Ramos (cell line): ENCODE measurements at regions not wholly inside any gene's neighbourhood (a gene's known extent, or its start where the extent isn't known, plus 50 kb on each side); places are given as distances from the start of the nearest gene placed in this dataset.
"Not testable (repeated sequence)": the region's sequence is repeated elsewhere in the genome, so short reads cannot be mapped to it uniquely, and the experiment has no call there.

Experiments
- in situ Hi-C: fragments of 300-500 bp; cut with MboI; formaldehyde crosslinking; loops from one replicate; pipeline ENCODE4 v1.14.3; 2022; ENCODE audit warnings: low sequenced_read_pairs; ENCODE audit not compliant: unreplicated experiment

DNA sequence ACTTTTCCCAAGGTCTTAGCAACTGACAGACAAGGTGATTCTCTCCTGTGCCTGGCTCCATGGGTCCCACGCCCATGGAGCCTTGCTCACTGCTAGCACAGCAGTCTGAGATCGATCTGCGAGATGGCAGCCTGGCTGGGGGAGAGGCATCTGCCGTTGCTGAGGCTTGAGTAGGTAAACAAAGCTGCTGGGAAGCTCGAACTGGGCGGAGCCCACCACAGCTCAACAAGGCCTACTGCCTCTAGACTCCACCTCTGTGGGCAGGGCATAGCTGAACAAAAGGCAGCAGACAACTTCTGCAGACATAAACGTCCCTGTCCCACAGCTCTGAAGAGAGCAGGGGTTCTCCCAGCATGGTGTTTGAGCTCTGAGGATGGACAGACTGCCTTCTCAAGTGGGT lies 224.9 kb upstream of the CNR1 start:
- in situ Hi-C loops = not testable (repeated sequence)

DNA sequence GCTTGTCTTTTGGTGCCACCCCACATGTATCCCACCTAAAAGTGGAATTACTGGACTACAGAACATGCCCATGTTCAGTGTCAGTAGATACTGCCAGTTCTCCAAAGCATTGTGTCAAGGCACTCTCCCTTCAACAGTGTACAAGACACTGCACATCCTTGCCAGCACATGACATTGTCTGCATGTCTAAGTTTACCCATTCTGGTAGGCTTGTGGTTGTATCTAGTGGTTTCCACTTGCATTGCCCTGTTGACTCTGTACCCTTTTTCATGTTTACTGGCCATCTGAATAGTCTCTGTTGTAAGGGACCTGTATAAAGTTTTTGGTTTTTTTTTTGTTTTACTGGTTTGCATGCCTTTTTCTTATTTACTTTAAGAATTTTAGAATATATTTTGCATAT lies 222.4 kb upstream of the CNR1 start:
- in situ Hi-C loops = no loop called here

DNA sequence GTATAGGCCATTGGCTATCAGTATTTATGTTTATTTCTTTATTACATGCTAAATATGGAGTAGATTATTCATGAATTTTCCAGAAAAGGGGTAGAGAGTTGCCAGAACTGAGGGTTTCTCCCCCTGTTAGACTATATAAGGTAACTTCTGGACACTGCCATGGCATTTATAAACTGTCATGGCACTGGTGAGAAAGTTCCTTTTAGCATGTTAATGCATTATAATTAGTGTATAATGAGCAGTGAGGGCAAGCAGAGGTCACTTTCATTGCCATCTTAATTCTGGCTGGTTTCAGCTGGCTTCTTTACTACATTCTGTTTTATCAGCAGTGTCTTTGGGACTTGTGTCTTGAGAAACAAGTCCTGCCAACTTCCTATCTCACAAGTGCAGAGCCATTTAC lies 220.0 kb upstream of the CNR1 start:
- in situ Hi-C loops = no loop called here

DNA sequence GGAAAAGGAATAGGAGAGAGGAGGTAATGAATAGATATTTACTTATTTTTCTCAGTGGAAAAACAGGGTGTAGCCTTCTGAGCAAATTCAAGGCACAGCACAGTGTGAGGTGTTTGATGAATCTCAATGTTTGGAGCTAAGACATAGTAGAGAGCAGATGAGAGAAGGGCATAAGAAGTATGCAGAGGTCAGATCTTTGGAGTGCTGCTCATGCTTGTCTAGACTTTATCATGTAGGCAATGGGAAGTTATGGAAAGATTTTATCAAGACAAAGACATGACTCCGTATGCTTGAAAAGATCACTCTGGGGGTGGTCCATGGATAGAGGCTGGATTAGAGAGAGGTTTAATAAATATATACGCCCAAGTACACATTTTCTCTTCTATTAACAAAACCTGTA lies 217.0 kb upstream of the CNR1 start:
- in situ Hi-C loops = no loop called here

DNA sequence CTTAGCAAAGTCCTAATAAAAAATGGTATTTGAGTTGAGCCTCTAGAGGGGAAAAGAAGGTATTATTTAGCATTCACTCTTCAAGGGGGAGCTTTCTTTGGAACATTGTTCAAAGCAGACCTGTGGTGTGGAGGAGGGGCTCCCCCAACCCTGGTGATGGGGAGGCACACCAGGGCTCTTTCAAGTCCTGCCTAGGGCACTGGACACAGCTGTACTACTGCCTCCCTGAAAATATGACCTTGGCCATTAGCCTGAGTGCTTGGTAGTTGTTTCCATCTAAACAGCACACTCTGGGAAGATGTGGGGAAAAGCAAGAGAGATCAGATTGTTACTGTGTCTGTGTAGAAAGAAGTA lies 215.1 kb upstream of the CNR1 start:
- in situ Hi-C loops = no loop called here

DNA sequence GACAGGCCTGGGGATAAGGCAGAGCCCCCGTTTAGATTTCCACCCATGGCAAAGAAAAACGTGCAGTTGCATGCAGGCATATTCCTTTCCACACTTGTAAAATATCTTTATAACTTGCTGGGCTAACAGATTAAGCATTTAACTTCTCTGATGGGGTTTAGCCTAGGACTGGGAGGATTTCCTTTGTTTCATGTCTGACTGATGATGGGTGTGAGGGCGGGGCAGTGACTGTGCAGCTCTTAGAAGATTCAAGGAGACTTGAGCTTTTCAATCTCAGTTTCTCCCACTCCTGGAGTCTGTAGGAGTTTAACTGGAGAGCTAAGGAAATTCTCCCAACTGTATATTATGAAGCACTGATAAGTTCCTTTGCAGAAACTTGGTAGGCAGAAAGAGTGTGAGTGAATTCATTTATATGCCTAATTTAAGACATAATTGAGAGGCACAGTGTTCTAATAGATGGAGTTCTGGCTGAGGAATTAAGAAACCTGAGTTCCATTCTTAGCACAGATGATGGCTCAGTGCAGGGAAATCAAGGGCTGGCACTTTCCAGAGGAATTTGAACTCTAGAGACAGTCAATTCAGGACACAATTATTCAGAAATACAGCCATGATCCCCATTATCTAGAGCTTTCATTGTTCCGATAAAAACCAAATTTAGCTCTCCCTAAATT lies 214.6 kb upstream of the CNR1 start:
- in situ Hi-C loops = no loop called here

DNA sequence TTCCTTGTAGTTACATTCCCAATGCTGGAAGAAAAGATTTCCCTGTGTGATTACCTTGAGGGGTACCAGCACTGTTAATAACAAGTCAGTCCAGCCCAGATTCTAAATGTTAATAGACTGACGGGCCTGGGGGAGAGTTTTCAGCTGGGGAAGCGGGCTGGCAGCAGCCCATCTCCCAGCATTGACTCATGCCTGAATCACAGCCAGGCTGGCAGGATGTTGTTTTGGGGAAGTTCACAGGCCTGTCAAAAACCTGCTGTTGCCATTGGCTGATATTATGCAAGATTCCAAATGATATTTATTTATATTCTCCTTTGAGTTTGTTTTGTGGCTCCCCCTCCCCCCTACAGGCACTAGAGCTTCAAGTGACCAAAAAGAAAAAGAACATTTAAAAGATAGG lies 213.9 kb upstream of the CNR1 start:
- in situ Hi-C loops = no loop called here

DNA sequence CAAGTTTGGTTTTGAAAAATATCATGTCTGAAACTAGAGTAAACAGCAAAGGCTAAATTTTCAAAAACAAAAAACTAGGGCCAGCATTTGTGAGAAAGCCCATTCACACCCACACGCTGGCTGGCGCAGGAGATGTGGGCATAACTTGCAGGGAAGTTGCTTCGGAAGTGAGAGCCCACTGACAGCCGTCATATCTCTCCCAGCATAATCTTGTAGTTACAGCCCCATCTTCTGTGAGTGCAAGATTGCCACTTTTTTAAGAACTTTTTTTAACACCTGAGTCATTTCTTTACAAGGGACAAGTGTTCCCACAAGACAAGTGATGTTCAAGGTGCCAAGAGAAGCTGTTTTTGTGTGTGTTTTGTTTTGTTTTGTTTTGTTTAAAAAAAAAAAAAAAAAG lies 212.5 kb upstream of the CNR1 start:
- in situ Hi-C loops = no loop called here

DNA sequence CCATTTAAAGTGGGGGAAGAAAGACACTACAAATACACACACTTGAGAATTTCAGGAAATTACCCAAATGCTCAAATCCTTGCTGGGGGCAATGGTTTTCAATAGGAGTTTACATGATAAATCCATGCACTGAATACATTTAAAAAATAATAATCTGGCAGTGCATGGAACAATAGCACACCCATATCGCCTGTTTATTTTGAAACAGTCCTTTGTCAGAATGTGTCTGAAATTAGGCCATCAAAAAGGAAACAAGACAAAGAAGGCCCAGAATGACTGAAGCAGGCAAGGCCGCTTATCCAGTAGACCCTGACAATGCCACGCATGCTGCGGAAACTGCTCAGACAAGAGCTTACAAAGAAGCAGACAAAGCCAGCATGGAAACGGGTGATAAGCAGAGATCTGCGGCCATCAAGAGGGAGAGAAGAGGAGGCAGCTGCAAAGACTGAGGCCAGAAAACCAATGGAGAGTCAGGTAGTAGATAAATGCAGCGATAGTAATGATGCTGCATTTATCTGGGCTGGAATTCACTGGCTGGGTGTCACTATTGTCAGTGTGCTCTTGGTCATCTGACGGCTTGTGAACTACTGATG lies 211.9 kb upstream of the CNR1 start:
- in situ Hi-C loops = no loop called here

DNA sequence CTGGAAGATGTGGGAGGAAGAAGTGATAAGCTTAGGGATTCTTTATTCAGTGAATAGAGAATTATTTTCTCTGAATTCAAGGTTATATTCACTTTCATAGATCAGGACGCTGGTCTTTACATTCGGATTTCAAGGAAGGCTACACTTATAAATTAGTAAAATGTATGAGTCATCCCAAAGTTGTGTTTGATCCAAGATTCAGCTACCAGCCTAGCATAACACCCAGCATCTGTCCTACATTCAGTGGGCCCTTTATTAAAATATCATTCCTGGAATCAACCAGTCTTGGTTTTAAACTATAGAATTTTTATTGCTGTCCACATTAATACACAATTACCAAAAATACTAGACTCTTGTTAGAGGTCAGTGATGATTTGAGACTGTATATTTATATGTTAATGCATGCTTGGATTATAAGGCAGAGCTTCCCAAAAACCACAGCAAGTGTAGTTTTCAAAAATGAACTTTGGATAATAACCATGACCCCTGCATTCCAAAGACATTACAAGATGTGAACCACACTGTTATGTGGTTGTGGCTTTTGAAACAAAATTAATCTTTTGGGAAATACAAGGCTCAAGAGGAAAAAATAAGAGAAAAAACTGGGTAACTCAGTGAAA lies 210.7 kb upstream of the CNR1 start:
- in situ Hi-C loops = no loop called here

DNA sequence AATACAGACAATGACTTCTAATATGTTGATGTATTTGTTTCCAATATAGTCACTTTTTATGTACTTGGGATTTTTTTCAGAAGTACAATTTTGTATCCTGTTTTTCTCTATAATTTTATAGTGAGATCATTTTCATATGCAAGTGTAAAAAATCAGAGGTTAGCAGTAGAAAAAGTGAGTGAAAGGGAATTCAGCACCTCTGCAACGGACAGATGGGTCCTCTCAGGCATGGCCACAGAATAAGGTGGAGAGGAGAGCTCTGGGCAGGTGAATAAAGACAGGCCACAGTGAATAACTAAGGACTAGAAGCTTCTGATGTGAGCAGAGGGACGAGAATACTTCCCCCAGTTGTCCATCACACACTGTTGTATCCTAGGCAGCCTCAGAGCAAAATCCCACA lies 210.1 kb upstream of the CNR1 start:
- in situ Hi-C loops = no loop called here

DNA sequence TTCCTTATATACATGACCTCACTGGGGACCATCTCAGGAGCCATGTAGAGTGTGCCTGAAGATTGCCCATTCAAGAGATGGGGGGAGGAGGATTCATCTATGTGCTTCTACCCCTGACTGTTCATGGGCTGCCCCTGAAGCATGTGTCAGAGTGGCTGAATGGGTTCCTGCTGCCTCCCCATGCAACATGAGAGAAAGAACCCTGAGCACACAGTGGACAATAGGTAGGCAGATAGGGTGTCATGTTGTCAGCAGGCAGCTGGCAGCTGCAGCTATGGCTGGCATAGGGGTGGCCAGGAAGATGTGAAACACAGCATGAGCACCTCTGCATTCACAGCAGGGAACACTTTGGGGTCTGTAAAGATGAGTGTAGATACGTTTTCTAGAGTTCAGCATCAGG lies 208.4 kb upstream of the CNR1 start:
- in situ Hi-C loops = no loop called here

DNA sequence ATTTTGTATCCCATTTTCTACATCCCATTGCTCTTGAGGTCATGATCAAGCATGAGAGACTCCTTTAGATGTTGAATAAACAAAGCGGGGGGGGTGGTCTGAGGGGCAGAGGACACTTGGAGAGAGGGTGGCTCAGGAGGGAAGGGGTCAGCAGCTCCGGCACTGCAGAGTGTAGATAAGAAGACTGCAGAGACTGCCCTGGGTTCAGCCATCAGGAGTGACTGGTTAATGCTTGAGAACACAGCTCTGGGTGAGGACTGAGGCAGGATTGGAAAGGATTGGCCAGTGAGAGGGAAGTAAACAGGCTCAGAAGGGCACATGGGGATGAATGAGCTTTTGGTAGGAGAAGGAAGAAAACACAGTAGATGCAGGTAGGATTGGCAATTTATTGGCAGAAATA lies 205.3 kb upstream of the CNR1 start:
- in situ Hi-C loops = no loop called here

DNA sequence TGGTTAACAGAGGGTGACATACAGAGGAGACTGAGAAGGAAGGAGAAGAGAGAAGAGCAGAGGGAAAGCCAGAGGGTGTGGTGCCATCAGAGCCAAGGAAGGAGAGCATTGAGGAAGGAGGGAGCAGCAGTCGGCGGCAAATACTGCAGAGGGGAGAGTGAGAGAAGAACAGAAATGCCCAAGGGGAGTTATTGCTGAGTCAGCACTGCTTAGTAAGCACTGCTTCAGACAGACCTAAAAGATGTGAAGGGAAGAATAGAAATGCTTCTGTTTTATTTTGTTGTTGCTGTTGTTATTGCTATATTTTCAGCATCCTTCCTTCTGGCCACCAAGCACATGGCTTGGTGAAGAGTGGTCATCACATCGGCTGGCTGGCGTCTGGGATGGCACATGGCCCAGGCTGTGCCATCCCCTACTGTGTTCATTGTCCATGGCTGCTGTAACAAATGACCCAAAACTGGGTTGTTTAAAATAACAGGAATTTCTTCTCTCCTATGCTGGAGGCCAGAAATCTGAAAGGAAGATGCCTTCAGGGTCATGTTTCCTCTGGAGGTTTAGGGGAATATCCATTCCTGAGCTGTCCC lies 204.1 kb upstream of the CNR1 start:
- in situ Hi-C loops = no loop called here

DNA sequence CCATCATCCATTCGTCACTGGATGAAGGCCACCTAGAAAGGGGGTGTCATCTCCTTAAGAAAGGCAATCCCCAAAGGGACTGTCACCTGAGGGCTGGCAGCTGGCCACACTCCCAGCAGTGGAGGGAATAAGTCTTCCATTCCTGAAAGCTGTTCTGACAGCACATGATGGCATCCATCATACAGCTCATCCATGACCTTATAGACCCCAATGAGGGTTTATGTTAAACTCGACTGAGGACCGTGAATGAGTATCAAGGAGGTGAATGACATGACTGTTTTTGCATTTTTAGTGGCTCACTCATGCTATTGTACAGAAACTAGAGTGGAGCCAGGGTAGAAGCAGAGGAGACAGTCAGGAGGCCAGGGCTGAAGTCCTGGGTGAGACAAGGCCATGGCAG lies 203.1 kb upstream of the CNR1 start:
- in situ Hi-C loops = no loop called here

DNA sequence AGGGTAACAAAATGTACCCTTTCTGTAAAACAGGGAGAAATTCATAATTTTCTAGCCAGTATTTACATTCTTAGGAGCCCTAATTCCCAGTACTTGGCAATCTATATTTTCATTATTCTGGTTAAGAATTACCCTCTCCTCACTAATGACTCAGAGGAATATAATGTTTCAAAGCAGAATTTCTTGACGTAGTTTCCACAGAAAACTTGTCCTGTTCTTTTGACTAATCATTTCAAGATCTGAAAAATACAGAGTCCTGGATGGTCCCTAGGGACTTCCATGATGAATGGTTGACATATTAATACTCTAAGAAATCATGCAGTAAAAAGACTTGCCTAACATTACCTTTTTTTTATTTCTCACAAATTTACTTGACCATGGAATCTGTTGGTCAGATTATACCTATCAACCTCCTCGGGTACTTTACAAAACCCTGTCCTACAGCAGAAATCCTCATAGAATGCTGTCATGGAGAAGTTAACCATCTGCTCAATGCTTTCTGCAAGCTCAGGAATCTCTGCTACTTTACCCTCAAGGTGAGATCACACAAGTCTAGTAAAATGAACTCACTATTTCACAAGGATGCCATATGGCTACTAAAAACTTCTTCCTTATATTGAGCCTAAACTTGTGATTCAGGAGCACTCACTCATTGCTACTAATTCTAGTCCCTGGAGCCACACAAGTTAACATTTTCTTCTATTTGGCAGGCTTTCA lies 202.1 kb upstream of the CNR1 start:
- in situ Hi-C loops = no loop called here

DNA sequence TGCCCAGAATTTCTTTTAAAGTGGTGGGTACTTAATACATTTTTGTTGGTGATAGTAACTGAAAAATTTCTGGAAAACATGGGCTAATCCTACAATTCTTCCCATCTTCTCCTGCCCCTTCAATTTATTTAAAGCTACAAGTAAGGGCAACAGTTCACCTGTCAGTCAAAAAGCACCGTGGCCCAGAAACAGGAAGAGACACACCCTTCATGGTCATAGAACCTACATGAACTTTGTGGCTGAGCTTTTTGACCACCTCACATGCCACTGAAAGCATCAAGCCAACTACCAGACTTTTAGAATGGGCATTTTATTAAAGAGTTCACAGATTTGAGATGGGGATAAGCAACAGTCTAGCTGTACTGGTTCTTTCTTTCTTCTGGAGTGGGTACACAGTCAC lies 201.1 kb upstream of the CNR1 start:
- in situ Hi-C loops = no loop called here

DNA sequence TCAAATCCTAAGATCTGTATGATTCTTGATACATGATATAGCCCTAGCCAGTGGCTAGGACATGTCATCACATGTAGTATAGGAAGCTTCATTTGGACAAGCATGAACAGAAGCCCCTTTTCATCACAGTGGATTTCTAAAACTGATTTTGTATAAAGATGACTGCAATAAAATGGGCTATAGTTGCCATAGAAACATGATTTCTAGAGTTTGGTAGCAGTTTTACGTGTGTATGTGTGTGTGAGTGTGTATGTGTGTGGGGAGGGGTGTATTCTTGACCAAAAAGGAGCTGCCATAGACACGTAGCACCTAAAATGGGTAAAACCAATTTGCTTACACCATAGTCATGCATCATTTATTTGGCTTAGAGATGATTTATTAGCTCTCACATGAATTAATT lies 200.5 kb upstream of the CNR1 start:
- in situ Hi-C loops = no loop called here

DNA sequence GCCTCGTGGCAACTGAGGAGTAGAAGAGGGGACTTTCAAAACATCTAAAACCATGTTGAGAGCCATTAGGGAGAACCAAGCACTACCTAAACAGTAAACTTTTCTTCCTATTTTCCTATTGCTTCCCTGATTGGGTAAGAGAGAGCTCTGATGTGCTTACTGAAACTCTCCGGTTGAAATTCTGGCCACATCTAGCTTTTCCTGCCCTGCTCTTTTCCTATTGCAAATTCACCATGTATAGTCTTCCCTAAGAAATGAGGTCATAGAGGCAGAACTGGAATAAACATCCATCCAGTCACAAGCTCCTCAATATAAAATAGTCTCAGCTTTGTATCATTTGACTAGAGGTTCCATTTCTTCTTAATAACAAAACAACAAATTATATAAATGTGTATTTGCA lies 199.5 kb upstream of the CNR1 start:
- in situ Hi-C loops = no loop called here

DNA sequence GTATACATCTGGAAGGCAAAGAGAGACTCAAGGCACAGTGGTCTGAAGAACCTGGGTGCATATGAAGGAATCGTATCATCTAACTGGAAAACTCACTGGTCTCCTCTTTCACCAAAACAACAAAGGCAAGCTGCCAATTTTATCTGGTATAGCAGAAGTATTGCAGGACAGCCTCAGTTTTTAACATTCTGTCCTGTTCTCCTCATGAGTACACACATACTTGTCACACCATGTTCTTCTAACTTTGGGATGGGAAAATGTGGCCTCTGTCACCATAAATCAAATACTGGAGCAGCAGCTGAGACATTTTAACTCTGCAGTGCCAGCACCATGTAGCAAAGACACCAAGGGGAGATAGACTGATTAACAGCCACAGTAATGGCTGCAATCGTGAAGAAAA lies 199.1 kb upstream of the CNR1 start:
- in situ Hi-C loops = no loop called here

DNA sequence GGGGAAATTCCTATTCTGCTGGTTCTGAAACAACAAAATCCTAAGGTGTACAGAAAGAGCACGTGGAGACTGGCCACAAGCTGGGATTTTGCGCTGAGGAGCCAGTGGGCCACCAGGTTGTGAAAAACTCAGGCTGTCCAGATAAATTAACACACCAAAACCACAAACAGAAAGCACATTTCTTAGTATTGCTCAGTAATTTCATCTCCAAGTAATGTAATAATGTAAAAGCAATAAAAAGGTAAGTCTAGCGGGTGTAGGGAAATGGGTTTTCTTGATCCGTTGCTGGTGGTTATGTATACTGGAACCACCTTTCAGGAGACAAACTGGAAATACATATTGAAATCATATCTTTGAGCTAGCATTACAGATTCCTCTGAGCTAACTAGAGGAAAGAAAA lies 195.6 kb upstream of the CNR1 start:
- in situ Hi-C loops = no loop called here
